Fibroblast of the conjunctiva (primary cell): ENCODE measurements at regions not wholly inside any gene's neighbourhood (a gene's known extent, or its start where the extent isn't known, plus 50 kb on each side); places are given as distances from the start of the nearest gene placed in this dataset.

ENCODE experiments used
- DNase-seq: peaks from one replicate; pipeline ENCODE4 v3.0.0-alpha.2; 2010; ENCODE audit warnings: low read depth

DNA sequence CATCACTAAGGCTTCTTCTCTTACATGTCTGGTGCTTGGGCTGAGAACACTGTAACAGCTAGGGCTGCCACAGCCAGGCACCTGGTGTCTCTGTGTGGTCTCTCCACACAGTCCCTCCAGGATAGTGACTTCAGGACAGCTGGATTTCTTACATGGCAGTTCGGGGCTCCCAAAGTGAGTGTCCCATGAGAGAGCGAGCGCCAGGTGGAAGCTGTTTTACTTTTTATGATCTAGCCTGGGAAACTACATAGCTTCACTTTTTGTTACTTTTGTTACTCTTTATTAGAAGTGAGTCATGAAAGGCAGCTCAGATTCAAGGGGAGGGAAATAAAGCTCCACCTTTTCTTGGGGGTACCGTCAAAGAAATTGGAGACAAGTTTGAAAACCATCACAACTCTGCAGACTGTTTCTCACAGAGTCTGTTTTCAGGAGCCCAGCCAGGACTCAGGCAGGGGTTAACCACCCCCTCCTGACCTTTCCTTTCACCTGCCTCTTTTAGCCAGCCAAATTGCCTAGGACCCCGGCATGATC is 373.0 kb downstream of the MID1IP1 start:
- DNase-seq: no peak

DNA sequence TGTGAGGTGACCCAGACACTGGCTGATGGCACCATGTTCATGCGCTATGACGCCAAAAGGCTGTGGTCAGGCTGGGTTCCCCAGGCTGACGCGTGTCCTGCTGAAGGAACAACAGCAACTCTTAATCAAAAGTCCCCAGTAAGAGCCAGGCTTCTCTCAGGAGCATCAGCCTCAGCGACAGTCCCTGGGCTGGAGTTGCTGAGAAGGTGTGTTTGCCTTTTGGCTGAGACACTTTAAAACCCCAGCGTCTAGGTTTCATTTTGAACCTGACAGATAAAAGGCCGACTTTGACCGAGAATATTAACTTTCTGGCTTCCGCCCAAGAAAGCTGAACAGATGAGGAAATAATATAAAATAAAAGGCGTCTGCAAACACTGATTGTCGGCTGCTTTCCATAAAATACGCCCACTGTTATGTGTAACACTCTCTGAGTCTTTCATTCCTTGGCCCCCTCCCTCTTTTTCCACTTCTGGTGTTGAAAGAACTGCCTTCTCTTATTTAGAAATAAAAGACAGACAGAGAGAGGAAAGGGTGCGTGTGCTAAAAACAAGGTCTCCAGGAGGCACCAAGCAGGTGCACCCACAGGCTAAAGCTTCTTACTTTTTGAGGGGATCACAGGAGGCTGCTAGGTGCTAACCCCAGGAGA is 373.6 kb downstream of the MID1IP1 start:
- no peak for DNase-seq

DNA sequence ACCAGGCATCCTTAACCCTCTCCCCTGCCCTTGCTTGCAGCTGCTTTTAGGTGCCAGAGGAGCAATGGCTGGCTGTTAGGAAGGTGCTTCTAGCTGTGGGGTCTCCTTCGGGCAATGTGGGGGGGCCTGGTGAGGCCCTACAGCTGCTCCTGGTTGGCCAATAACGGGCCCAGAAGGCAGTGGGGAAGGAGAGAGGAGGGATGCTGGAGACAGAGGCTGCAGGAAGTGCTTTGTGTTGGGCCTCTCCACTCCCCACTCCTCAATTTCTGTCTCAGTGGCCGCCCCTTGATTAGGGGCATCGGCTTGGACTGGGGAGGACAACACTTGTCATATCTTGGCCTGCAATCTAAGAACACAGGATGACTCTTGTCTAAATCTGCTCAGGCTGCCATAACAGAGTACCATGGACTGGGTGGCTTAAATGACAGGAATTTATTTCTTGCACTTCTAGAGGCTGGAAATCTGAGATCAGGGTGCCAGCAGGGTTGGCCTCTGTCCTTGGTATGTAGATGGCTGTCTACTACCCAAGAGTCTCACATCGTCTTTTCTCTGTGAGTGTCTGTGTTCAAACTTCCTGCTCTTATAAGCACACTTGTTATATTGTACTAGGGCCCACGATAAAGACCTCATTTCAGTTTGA is 374.3 kb downstream of the MID1IP1 start:
- no peak for DNase-seq

DNA sequence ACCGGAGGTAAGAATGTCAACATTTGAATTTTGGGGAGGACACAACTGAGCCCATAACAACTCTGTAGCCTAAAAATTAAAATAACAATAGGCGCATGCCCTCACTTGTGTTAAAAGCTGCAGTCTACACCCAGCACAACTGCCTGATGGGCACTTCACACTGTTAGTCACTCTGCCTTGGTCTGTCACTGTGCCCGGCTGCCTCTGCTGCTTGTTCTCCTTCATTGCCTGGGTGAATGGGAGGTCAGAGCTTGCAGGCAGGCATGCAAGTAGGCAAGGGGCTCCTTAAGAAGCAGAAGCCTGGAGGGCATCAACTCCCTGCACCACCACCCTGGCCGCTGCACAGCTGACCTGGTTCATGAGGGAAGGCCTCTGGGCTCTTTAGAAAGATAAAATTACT is 374.8 kb downstream of the MID1IP1 start:
- DNase-seq: no peak

DNA sequence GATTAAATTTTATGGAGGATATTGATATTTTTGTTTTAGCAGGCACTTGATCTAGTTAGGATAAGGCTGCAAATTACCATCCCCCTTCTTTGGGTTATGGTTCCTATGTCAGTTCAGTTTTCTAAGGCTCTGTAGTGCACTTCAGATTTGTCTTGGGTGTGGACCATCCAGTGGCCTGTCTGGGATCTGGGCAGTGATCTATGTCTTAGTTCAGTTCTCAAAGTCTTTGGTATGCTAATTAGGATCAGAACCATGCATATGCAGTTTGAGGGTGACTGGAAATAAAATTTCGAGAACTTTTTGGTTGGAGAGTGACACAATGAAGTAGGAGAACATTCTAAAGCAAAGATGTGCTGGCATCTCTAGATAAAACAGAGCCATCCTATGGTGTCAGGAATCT is 388.2 kb downstream of the MID1IP1 start:
- DNase-seq: no peak

DNA sequence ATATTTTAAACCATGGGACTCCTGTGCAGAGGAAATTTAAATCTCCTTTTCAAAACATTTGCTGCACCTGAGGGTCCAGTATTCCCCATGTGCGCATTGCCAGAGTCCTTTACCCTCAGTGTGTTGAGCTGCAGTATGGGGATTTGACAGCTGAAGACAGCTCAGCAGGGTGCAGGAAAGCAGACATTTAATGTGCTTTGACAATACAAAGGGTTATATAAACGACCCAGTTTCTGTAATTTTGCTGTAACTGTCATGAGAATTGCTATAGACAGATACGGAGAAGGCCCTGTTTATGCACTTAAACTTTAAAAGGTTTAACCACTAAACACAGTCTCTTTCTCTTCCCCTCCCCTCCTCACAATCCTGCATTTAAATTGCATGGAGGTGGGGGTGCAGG is 393.4 kb downstream of the MID1IP1 start:
- DNase-seq: no peak

DNA sequence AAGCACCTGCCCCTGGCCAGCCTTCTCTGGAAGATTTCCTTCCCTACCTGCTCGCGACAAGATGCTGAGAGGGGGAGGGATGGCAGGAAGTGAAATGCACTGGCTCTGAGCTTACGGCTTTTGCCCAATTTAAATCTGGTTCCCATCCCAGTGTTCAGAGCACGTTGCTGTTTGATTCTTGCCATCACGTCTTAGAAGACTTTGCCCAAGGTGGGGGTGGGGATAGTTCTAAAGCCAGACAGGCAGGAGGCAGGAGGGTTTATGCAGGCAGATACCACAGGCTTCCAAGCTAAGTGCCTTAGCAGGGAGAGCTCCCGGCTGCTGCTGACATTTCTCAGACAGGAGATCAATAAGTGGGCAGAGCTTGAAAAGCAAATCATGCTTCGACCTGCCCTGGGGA is 393.9 kb downstream of the MID1IP1 start:
- DNase-seq: no peak

DNA sequence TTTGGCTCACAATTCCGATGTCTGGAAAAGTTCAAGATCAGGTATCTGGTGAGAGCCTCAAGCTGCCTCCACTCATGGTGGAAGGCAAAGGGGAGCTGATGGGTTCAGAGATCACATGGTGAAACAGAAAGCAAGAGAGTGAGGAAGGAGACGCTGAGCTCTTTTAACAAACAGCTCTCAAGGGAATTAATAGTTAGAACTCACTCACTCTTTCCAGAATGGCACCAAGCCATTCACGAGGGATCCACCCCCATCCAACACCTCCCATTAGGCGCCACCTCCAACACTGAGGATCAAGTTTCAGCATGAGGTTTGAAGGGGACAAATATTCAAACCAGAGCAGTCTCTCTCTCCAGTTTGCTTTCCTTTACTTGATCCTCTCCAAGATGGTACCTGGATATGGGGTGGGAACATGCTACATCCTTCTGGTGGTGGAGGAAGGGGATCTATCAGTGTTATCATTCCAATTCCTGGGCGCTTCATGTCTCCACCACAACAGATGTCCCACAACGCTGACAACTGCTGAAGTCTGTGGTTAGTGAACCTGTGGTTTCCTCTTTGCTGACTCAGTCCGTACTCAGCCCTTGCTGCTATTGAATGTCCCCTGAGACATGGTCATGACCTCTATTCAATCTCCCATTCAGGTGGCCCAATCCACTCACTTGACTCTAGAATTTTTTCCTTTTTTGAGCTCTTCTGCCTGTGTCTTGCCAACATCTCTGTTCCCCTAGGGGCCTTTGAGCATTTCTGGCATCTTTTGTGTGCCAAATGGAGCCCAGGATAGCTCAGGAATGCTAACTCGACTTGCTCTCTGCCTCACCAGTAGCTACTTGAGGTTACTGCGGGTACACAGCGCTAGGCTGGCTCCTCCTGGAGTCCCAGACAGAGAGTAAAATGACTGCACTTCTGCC is 395.2 kb downstream of the MID1IP1 start:
- no peak for DNase-seq

DNA sequence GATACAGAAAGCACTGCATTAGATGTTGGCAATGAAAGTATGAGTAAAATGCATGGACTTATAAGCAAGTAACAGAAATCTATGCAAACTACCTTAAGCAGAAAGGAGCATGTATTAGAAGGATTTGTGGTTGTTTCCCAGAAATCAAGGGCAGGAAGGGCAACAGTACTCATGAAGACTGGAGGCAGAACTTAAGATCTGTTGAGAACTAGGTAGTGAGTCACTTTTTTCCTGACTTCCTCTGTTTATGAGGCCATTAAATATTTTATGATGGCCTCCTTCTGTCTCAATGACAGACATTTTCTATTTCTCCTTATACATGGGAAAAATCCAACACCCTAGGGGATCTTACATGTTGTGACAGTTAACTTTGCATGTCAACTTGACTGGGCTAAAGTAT is 398.2 kb downstream of the MID1IP1 start:
- no peak for DNase-seq

DNA sequence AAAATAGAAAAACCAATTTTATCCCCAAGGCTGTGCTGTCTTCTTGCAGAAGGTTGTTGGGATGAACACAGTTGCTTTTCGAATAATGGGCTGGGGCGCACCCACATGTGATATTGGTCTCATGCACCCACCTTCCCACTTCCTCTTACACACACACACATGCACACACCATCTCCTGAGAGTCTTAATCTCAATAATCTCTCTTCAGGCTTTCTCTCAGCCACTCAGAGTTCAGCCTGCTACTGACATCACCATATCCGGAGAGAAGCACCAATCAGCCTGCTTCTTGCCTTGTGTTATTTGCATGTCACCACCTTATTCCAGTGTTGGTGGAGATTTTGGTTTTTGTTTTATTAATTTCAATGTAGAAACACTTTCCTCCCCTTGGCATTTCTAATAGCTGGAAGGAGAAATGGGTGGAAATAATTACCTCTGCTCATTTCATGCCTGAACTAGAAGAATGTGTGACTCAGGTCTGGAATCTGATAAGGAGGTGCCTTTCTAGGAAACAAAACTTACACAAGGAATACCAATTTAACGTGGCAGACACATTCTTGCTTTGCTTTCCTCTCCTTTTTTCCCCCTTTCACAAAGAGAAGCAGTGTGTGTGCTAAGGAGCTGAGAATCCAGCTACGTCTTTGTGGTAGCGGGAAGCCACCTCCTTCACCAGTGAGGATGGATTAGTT is 400.2 kb downstream of the MID1IP1 start:
- DNase-seq: no peak

DNA sequence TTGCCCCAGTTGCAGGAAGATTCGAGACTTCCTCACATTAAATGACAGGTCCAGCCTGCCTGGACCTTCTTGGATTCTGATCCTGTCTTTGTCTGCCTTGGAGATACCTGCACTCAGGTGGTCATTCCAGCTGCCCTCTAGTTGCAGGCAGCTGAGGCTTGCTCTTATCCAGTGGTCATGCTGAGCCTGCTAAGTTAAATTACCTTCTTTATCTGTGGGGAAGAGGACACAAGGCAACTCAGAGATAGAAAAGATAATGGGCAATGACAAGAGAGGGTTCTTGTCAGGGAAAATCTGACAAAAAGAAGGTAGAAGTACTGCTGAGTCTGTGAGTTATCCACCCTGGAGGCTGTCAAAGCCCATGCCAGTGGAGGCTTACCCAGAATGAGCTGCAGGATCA is 401.4 kb downstream of the MID1IP1 start:
- no peak for DNase-seq

DNA sequence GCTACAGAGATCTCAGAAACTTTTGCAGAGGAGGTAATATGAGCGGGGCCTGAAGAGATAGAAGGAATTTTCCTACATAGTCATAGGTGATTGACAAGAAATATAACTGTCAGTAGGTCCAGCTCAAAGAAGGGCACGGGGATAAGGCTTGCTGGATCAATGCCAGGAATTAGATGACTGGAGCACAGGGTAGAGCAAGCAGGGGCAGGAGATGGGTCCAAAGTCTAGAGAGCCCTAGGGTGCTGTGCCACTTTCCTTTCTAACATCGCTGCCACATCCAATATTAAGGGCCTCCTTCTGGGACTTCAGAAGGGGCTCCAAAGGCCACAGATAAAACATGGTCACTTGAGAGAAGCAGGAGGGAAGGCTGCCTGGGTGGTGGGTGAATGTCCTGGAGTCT is 402.2 kb downstream of the MID1IP1 start:
- DNase-seq: no peak

DNA sequence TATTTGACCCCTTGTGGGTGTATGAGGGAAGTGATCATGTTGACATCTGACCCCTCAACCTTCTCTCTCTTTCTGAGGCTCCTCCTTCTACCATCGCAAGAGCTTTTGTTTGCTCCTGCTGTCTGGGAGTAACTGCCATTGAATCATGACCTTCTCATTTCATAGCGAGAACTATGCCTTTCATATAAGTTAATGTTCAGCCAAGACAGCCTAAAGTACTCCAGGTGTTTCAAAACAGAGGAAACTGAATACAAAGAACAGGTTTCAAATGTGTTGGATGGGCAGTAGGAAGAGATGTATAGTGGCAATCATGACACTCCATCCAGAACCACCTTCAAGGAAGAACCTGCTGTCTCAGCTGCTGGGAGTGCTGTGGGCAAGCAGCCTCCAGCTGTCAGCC is 403.1 kb downstream of the MID1IP1 start:
- DNase-seq: no peak

DNA sequence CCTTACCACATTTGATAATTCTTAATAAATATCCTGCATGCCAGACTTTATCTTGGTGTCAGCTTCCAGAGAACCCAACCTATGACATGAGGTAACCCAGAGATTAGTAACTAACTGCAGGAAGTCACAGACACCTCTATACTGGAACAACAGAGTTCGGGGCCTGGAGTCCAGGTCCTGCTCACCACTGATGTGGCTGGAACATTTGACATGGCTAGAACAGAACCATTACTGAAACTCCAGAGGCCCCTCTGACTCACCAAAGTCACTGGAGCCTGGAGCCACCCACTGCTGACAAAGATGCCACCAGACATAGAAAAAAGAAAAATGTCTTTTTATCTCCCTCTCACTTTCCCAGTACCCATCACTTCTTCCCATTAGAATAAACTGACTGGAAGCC is 403.7 kb downstream of the MID1IP1 start:
- DNase-seq: no peak

DNA sequence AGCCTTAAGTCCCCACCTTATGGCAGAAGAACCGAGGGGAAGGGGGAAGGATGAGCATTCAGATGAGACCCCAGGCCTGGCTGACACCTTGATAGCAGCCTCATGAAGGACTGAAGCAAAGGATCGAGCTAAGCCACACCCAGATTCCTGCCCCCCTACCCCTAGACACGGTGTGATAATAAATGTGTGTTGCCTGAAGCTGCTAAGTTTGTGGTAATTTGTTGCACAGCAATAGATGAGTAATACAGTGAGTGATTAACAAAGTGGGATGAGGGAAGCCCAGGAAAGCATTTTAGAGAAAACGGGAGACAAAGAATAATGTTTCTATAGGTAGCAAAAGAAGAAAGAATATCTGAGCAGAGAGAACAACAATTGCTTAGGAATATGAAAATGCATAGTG is 404.2 kb downstream of the MID1IP1 start:
- no peak for DNase-seq

DNA sequence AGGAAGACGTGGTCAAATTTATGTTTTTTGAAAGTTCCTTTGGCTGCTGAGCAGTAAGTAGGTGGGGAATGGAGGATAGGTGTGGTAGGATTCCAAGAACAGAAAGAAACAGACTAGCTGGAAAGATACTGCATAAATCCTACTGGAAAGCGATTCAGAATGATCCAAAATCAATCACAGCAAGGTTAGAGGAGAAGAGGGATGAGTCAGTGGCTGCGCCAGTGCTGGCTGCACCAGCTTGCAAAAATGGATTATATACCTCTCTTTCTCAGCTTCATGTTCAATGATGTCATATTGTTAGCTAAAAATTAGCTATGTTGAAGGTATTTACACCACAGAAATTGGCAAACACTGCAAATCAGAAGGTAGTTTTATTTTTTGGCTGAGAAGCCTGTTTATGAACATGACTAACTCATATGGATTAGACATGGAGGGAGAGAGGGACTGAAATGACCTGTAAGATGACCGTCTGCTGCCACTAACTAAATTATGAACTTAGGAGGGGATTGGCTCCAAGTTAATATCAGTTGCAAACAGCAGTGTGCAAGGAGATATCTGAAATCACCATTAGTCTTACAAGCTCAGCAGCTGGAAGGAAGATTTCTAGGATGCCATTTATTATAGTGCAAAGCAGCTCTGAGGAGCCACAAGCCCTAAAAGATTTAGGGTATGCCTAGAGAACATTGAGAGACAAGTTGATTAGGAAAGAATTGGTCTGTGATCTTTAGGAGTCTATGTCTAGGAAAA is 405.3 kb downstream of the MID1IP1 start:
- DNase-seq: no peak

DNA sequence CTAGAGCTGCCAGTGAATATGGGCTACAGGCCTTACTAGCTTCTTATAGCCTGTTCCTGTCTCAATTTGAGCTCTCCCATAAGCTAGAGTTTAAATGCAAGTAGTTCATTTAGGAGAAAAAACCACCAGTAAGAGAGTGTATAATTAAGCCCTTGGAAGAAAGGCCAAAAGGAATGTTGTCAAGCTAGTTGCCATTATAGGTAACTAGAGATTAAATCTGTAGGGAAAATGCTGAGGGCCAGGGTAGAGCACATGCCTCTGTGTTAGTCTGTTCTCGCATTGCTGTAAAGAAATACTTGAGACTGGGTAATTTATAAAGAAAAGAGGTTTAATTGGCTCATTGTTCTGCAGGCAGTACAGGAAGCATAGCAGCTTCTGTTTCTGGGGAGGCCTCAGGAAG is 410.2 kb downstream of the MID1IP1 start:
- DNase-seq: no peak

DNA sequence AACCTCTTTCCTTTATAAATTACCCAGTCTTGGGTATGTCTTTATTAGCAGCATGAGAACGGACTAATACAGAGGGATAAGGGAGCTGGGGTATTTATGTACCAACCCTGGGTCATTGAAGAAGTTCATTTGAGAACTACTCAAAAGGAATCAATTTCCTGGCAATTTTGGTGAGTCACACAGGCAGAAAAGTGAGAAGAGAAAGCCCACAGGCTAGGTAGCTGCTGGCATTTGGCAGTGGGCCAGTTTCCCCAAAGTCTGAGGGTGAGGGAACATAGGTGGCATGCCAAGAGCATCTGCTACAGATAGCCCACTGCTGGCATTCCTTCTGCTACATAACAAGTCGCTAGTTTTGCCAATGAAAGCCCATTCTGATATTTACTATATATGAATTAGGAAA is 411.2 kb downstream of the MID1IP1 start:
- no peak for DNase-seq

DNA sequence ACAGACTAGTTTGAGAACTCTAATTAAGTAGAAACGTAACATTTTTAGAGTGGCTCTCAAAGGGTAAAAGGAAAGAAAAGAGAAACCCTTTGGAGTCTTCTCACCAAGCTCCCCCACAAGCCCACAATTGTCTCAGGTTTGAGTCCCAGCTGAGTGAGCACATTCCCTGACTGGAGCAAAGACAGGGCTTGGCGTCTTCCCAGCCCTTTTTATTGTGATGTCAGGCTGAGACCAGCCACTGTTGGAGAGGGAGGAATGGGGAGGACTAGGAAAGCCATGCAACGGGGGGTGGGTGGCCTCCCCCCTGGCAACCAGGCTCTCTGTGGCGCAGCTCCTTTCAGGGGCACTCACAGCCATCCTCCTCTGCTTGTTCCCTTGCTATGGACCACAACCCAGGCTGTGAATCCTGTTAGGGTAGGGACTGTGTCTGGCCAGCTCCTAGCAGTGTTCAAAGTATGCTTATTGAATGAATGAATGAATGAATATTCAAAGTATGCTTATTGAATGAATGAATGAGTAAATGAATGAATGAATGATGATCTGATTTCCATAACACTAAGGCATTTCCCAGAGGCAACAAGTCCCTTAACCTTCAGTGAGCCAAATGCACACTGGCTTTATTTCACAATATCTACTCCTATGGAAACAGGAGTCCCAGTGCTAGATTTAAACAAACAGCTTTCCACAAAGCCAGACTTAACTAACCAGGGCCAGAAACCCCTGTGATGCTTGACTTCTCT is 413.3 kb downstream of the MID1IP1 start:
- DNase-seq: no peak

DNA sequence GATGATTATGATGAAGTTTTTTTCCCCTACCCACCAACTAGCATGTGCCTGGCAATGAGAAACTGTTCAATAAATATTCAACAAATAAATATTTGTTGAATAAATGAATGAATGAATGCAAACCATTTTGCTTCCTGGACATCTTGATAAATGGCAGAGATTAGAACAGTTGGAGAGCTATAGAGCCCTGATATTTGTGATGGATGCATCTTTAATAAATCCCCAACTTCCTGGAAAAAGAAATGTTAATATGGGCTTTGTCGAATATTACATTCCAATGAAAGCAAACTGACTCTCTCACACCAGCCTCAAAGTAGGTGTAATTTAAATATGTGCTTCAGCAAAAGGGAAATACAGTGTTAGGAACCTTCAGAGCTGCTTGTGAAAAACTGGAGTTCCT is 419.7 kb downstream of the MID1IP1 start:
- DNase-seq: no peak
